Neural crest cell (in vitro differentiated cells): ENCODE measurements at regions not wholly inside any gene's neighbourhood (a gene's known extent, or its start where the extent isn't known, plus 50 kb on each side); places are given as distances from the start of the nearest gene placed in this dataset.

Source experiments
- DNase-seq: peaks from one replicate; pipeline ENCODE4 v3.0.0; 2021; ENCODE audit warnings: low read depth, mixed read lengths, low spot score
- H3K27ac Mint-ChIP-seq: one replicate; pipeline ENCODE4 v1.8.0; 2021; ENCODE audit warnings: mild to moderate bottlenecking, mixed read lengths; ENCODE audit not compliant: unreplicated experiment
- H3K27me3 Mint-ChIP-seq: 2 replicates; pipeline ENCODE4 v1.8.0; 2021; ENCODE audit warnings: low read depth, mild to moderate bottlenecking, mixed read lengths
- H3K36me3 Mint-ChIP-seq: 2 replicates; pipeline ENCODE4 v1.8.0; 2021; ENCODE audit warnings: low read depth, mild to moderate bottlenecking, mixed read lengths
- H3K4me1 Mint-ChIP-seq: 2 replicates; pipeline ENCODE4 v1.8.0; 2021; ENCODE audit warnings: mixed read lengths
- H3K4me3 Mint-ChIP-seq: one replicate; pipeline ENCODE4 v1.8.0; 2021; ENCODE audit warnings: mild to moderate bottlenecking, mixed read lengths
- H3K9me3 Mint-ChIP-seq: 2 replicates; pipeline ENCODE4 v1.8.0; 2021; ENCODE audit warnings: mixed read lengths
- TF ChIP-seq, protein P1 (sequence below): fragments of 200-600 bp; sonication (generic); conservative IDR thresholded peaks from 2 replicates; pipeline ENCODE4 v1.5.0; 2021; ENCODE audit warnings: antibody characterized with exemption, mild to moderate bottlenecking

DNA sequence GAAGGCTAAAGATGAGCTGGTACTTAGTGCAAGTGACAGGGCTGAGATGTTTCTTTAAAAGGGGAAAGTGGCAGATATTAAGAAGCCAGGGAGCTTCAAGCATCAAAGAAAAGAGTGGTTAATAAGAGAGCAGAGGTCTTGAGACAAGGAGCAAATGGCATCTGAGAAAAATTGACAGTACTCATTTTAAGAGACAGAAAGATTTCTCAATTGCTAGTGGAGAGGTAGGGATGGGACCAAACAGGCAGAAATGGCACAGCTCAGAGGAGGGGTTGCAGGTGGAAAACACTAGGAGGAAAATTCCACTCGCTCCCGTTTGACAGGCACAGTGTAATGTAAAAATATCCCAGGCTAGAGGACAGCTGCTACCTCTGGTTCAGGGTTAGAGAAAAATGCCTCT is 593.4 kb upstream of the LRATD1 start:
- Mint-ChIP-seq H3K4me1 (no peaks in the 10 kb centered on the region), H3K36me3 (no peaks in the 10 kb centered on the region), H3K9me3 (no peaks in the 10 kb centered on the region), H3K27ac (no peak overlapping the region), H3K4me3 (no peak overlapping the region), H3K27me3 (no peaks in the 10 kb centered on the region)
- TF ChIP-seq, protein P1, sequence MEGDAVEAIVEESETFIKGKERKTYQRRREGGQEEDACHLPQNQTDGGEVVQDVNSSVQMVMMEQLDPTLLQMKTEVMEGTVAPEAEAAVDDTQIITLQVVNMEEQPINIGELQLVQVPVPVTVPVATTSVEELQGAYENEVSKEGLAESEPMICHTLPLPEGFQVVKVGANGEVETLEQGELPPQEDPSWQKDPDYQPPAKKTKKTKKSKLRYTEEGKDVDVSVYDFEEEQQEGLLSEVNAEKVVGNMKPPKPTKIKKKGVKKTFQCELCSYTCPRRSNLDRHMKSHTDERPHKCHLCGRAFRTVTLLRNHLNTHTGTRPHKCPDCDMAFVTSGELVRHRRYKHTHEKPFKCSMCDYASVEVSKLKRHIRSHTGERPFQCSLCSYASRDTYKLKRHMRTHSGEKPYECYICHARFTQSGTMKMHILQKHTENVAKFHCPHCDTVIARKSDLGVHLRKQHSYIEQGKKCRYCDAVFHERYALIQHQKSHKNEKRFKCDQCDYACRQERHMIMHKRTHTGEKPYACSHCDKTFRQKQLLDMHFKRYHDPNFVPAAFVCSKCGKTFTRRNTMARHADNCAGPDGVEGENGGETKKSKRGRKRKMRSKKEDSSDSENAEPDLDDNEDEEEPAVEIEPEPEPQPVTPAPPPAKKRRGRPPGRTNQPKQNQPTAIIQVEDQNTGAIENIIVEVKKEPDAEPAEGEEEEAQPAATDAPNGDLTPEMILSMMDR: no peak
- DNase-seq: no peak

DNA sequence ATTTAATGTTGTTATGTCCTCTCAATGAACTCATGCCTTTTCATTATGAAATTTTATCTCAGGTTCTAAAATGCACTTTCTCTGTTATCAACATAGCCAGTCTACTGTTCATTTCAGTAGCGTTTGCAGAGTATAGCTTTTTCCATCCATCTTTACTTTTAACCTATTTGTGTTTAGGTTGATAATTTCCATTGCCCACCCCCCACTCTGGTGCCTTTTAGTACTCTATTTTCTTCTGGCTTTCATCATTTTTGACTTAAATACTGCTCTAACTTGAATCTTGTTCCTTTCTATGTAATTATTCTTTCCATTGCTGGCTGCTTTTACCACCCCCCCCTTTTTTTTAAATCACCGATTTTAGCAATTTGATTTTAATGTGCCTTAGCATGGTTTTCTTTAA is 585.0 kb upstream of the LRATD1 start:
- DNase-seq: no peak
- Mint-ChIP-seq H3K27ac (no peak overlapping the region), H3K27me3 (no peaks in the 10 kb centered on the region), H3K4me1 (no peaks in the 10 kb centered on the region), H3K36me3 (no peaks in the 10 kb centered on the region), H3K4me3 (no peak overlapping the region), H3K9me3 (no peaks in the 10 kb centered on the region)
- TF ChIP-seq, protein P1: no peak

GRCh38 chr2:14051401-14051800 is 581.1 kb upstream of the LRATD1 start:
- H3K36me3 Mint-ChIP-seq: no peaks in the 10 kb centered on the region
- no peaks in the 10 kb centered on the region for H3K4me1 Mint-ChIP-seq
- no peak for DNase-seq
- TF ChIP-seq, protein P1: no peak
- H3K27me3 Mint-ChIP-seq: no peaks in the 10 kb centered on the region
- H3K27ac Mint-ChIP-seq: no peak overlapping the region
- no peaks in the 10 kb centered on the region for H3K9me3 Mint-ChIP-seq
- no peak overlapping the region for H3K4me3 Mint-ChIP-seq

GRCh38 chr2:14053105-14053504 is 579.4 kb upstream of the LRATD1 start:
- H3K36me3 Mint-ChIP-seq: no peaks in the 10 kb centered on the region

DNA sequence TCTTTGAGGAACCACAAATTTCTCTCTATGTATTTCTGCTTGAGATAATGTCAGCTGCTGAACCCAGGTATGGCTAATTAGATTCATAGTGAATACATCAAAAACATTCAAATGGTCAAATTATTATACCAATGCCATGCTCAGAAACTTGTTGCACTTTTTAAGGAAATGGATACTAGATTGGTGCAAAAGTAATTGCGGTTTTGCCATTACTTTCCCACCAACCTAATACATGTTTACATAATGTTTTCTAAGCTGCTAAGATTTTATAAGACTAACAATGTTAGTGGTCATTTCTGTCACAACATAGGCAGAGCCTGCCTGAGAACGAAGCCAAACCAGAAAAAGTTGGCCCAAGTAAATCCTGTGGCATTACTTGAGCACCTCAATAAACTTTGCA is 568.2 kb upstream of the LRATD1 start:
- Mint-ChIP-seq H3K9me3 (no peaks in the 10 kb centered on the region), H3K27ac (no peak overlapping the region), H3K36me3 (no peaks in the 10 kb centered on the region), H3K4me3 (no peak overlapping the region), H3K27me3 (peaks cover 4% of the 10 kb centered on the region), H3K4me1 (no peaks in the 10 kb centered on the region)
- no peak for DNase-seq
- TF ChIP-seq, protein P1: no peak

More at GRCh38 chr2:14053105-14053504, 579.4 kb upstream of the LRATD1 start:
- DNase-seq: no peak
- Mint-ChIP-seq H3K4me1 (no peaks in the 10 kb centered on the region), H3K9me3 (peaks cover 2% of the 10 kb centered on the region), H3K27me3 (peaks cover 2% of the 10 kb centered on the region), H3K27ac (no peak overlapping the region), H3K4me3 (no peak overlapping the region)
- TF ChIP-seq, protein P1: no peak

DNA sequence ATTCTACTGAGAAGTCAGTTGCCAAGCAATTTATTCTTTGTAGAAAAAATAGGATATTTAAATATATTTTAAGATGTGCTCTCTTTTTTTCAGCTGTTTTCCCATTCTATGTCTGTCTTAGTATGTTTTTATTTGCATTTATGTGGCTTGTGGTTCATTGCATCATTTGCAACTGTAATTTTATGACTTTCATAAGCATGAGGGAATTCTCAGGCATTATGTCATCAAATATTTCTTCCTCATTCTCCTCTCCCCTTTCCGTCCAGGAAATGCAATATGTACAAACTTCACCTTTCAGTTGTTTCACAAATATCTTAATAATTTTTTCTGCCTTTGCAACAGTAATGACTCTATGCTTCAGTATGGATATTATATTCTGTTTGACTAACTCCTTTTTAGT is 560.2 kb upstream of the LRATD1 start:
- no peaks in the 10 kb centered on the region for H3K9me3 Mint-ChIP-seq
- TF ChIP-seq, protein P1: no peak
- H3K4me3 Mint-ChIP-seq: no peak overlapping the region
- H3K27ac Mint-ChIP-seq: no peak overlapping the region
- no peaks in the 10 kb centered on the region for H3K27me3 Mint-ChIP-seq
- H3K36me3 Mint-ChIP-seq: no peaks in the 10 kb centered on the region
- DNase-seq: no peak
- H3K4me1 Mint-ChIP-seq: peaks cover 3% of the 10 kb centered on the region
